Peyer's patch (tissue), 4 donors: ENCODE measurements at regions not wholly inside any gene's neighbourhood (a gene's known extent, or its start where the extent isn't known, plus 50 kb on each side); places are given as distances from the start of the nearest gene placed in this dataset.

Source experiments
- DNase-seq, 3 donors: peaks; one replicate each; pipeline ENCODE4 v3.0.0-alpha.2; 2017 to 2019
- H3K27ac ChIP-seq, 4 donors: fragments of 200-600 bp; sonication (generic); one replicate each; pipeline ENCODE4 v1.5.1; 2016 to 2019
- H3K27me3 ChIP-seq, 2 donors: fragments of 200-600 bp; sonication (generic); one replicate each; pipeline ENCODE4 v1.5.1; 2019
- H3K36me3 ChIP-seq, 3 donors: fragments of 200-600 bp; sonication (generic); one replicate each; pipeline ENCODE4 v1.5.1; 2016 to 2019
- H3K4me1 ChIP-seq, 4 donors: fragments of 200-600 bp; sonication (generic); one replicate each; pipeline ENCODE4 v1.5.1; 2016 to 2019
- H3K4me3 ChIP-seq, 4 donors: fragments of 200-600 bp; sonication (generic); 1 replicate in 3 of 4; 2 replicates in 1 of 4; pipeline ENCODE4 v1.5.1; 2016 to 2019; ENCODE audit warnings: mild to moderate bottlenecking in 1 of 4
- H3K9me3 ChIP-seq, 4 donors: fragments of 200-600 bp; sonication (generic); one replicate each; pipeline ENCODE4 v1.5.1; 2016 to 2019; ENCODE audit warnings: mild to moderate bottlenecking in 1 of 4
- POLR2A ChIP-seq, 2 donors: fragments of 450-650 bp; IDR thresholded peaks; one replicate each; pipeline ENCODE4 v1.5.1; 2017; ENCODE audit warnings: antibody characterized with exemption in 2 of 2, mild to moderate bottlenecking in 2 of 2, moderate library complexity in 2 of 2
- TF ChIP-seq, protein P1 (sequence below), 6 experiments: fragments of 450-650 bp in 4 of 6; fragments of 200-600 bp in 2 of 6; sonication (generic) in 1 of 6; IDR thresholded peaks; one replicate each; pipeline ENCODE4 v1.5.1; 2017 to 2019; ENCODE audit warnings: antibody characterized with exemption in 6 of 6, mild to moderate bottlenecking in 3 of 6, moderate library complexity in 1 of 6

DNA sequence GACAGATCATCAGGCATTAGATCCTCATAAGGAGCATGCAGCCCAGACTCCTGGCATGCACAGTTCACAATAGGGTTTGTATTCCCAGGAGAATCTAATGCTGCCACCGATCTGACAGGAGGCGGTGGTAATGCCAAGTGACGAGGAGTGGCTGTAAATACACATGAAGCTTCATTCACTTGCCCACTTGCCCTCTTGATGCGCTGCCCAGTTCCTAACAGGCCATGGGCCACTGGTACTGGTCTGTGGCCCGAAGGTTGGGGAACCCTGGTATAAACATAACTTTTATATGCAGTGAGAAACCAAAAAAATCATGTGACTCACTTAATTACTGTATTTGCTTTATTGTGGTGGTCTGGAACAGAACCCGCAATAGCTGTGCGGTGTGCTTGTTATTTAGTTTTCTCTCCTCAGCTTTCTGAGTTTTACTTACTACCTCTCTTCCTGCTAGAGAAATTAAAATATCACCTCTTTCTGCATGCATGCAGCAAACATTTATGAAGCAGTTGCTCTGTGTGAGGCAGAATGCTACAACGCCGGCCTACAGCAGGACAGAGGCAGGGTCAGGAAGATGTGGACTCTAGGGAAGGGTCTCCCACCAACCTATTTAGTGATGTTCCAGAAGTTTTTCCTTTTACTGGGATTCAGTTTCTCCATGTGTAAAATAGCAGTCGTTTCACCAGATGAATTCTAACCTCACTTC lies 151.3 kb downstream of the MAF start:
- Histone ChIP-seq H3K9me3 (no peaks in the 10 kb centered on the region), H3K4me3 (no peak overlapping the region), H3K36me3 (no peaks in the 10 kb centered on the region), H3K27me3 (no peaks in the 10 kb centered on the region), H3K27ac (no peak overlapping the region), H3K4me1 (no peaks in the 10 kb centered on the region)
- TF ChIP-seq, protein P1, sequence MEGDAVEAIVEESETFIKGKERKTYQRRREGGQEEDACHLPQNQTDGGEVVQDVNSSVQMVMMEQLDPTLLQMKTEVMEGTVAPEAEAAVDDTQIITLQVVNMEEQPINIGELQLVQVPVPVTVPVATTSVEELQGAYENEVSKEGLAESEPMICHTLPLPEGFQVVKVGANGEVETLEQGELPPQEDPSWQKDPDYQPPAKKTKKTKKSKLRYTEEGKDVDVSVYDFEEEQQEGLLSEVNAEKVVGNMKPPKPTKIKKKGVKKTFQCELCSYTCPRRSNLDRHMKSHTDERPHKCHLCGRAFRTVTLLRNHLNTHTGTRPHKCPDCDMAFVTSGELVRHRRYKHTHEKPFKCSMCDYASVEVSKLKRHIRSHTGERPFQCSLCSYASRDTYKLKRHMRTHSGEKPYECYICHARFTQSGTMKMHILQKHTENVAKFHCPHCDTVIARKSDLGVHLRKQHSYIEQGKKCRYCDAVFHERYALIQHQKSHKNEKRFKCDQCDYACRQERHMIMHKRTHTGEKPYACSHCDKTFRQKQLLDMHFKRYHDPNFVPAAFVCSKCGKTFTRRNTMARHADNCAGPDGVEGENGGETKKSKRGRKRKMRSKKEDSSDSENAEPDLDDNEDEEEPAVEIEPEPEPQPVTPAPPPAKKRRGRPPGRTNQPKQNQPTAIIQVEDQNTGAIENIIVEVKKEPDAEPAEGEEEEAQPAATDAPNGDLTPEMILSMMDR (IDR thresholded peaks at IDR 0.05), result no peak
- TF ChIP-seq POLR2A (IDR thresholded peaks at IDR 0.05), result no peak
- DNase-seq, result no peak

DNA sequence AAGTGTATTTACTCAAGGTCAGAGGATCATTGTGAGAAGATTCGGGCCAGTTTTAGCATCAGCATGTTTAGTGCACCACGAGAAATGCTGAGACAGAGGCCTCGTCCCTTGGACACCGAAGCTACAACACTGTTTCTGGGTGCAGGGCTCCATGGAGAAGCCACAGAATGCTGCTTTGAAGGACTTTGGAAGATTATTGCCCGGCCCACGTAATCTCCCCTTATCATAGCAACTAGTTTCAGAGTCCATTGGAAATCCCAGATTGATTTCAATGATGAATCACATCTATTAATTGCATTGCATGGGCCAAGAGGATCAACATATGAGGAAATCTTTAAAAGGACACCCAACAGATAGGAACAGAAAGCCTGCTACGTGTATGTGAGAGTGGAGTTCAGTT lies 156.0 kb downstream of the MAF start:
- peak in 2 of 3 donors; percentile 58 to 84 for DNase-seq
- Histone ChIP-seq H3K27ac (peak overlapping the region in 2 of 4 donors; percentile 37 to 59), H3K4me3 (no peak overlapping the region), H3K9me3 (no peaks in the 10 kb centered on the region), H3K27me3 (no peaks in the 10 kb centered on the region), H3K36me3 (no peaks in the 10 kb centered on the region), H3K4me1 (no peaks in the 10 kb centered on the region)
- peak in 1 of 2 donors; percentile 28 for TF ChIP-seq POLR2A (IDR thresholded peaks at IDR 0.05)
- TF ChIP-seq, protein P1 (IDR thresholded peaks at IDR 0.05), result no peak

DNA sequence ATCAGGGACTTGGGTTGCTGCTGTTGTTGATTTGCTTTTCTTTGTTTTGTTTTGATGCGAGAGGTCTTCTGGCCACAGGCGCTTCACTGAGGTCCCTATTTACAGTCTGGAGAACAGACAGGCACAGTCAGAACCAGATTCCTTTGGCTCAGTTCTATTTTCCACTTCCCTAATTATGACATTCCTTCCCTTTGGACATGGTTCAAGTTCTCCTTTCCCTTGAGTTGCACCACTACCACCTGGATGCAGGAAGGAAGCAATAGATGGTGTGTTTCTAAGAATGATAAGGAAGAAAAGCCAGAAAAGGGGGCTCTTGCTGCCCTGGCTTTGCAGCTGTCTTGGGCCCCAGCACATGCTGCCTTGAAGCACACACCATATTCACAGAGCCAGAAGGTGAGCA lies 160.6 kb downstream of the MAF start:
- Histone ChIP-seq H3K27ac (no peak overlapping the region), H3K9me3 (no peaks in the 10 kb centered on the region), H3K36me3 (no peaks in the 10 kb centered on the region), H3K27me3 (no peaks in the 10 kb centered on the region), H3K4me1 (no peaks in the 10 kb centered on the region), H3K4me3 (no peak overlapping the region)
- no peak for DNase-seq
- TF ChIP-seq, protein P1 (IDR thresholded peaks at IDR 0.05), result no peak
- TF ChIP-seq POLR2A (IDR thresholded peaks at IDR 0.05), result no peak

DNA sequence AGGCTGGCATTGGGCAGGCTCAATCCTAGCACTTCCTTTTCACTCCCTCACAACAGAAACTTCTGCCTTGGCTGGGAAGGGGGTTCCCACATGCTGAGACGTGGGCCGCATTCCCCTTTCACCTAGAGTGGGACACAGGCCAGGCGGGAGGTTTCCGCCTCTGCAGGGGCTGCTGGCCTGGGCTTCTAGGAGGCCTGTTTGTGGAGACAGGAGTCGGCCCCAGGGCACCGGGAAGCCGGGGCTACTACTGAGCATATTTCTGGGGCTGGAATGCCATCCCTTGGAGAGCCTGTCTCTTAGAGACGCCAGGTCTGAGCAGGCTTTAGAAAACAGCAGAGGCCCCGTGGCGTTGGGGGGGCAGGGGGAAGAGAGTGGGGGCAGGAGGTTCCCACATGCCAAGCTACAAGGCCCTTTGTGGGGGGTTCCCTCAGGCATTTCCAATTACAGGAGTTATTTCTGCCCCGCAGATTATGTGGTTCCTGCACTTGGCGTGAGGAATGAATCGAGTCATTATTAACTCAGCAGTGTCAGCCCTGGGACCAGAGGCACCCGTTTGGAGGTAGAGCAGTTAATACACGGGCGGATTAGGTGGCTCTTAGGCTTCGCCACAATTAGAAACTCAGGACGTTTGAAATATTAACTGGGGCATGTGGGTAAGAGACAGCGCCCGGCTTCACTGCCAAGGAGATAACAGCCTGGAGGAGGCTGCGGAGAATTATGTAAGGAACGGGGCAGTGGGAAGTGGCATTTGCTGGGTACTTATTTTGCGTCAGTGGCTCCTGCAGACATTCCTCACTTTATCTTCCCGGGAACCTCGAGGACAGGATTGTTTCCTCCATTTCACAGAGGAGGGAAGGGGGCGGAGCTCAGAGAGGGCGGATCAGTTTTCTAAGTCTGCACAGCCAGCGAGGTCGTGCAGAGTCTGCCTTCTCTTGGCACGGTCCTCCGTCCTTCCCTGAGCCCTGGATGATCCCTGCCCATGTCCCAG lies 162.5 kb downstream of the MAF start:
- Histone ChIP-seq H3K9me3 (no peaks in the 10 kb centered on the region), H3K27me3 (no peaks in the 10 kb centered on the region), H3K27ac (no peak overlapping the region), H3K4me3 (no peak overlapping the region), H3K36me3 (no peaks in the 10 kb centered on the region), H3K4me1 (no peaks in the 10 kb centered on the region)
- no peak for DNase-seq
- no peak for TF ChIP-seq POLR2A (IDR thresholded peaks at IDR 0.05)
- TF ChIP-seq, protein P1 (IDR thresholded peaks at IDR 0.05), result no peak

DNA sequence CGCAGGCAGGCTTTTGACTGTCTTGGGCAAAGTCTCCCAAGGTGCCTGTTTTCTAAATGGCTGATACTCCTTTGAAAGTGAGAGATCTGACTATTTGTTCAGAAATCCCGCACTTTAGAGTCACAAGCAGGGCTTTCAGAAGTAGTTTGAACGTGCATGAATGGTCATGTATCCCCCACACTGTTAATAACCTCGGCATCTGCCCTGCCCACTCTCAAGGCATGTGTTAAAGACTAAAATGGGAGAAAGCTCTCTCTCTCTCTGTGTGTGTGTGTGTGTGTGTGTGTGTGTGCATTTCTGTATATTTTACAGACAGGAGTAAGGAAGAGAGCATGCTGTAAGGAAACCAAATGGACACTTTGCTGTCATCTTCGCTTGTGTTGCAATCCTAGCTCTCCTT lies 163.7 kb downstream of the MAF start:
- no peaks in the 10 kb centered on the region for H3K27me3 ChIP-seq
- no peaks in the 10 kb centered on the region for H3K9me3 ChIP-seq
- DNase-seq, result no peak
- no peak for TF ChIP-seq POLR2A (IDR thresholded peaks at IDR 0.05)
- TF ChIP-seq, protein P1 (IDR thresholded peaks at IDR 0.05), result no peak
- H3K36me3 ChIP-seq, result no peaks in the 10 kb centered on the region
- H3K27ac ChIP-seq, result no peak overlapping the region
- no peaks in the 10 kb centered on the region for H3K4me1 ChIP-seq
- no peak overlapping the region for H3K4me3 ChIP-seq
